CD4-positive, alpha-beta T cell treated with Interleukin-6 for 4 hours (primary cell): ENCODE measurements at regions not wholly inside any gene's neighbourhood (a gene's known extent, or its start where the extent isn't known, plus 50 kb on each side); places are given as distances from the start of the nearest gene placed in this dataset.

Source experiments
- DNase-seq: peaks from one replicate; pipeline ENCODE4 v3.0.0-alpha.2; 2020; ENCODE audit warnings: mixed read lengths

DNA sequence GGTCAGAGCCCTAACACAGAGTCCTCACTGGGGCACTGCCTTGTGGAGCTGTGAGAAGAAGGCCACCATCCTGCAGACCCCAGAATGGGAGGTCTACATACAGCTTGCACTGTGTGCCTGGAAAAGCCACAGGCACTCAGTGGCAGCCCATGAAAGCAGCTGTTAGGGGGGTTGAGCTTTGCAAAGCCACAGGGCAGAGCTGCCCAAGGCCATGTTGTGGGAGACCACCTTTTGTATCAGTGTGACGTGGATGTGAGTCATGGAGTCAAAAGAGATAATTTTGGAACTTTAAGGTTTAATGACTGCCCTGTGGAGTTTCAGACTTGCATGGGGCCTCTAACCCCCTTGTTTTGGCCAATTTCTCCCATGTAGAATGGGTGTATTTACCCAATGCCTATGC lies 52.9 kb upstream of the TPRG1 start:
- no peak for DNase-seq

DNA sequence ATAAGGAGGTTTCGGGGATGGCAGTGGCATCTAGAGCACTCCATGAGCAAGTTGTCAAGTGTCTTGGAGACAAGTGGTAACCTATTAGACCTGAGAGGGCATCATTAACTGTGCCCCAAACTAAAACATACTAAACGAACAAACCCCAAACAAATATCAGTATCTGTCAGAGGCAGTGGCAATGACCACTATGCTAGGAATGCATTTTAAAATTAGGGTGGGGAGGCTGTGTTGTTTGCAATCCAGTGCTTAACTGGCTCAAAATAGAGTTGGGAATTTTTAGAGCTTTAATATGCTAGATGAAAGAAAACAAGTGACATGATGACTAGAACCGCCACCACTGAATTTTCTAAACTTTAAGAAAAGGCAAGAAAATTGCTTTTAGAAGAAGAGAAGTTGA lies 51.8 kb upstream of the TPRG1 start:
- DNase-seq, result no peak

DNA sequence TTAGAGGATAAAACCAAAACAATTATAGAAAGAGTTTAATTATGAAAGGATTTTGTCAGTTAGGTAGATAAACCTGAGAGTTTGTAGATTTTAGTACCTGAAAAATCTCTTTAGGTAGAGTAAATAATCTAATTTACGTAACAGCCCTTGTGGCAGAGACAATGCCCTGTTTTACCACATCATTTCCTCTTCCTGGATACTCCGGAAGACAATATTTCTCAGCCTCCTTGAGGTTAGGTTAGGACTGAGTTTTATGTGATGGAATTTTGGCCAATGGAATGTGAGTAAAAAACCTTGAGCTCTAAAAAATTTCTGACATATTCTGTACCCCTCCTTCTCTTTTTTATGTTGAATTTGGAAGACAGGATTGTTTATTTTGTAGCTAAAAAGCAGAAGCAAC lies 50.7 kb upstream of the TPRG1 start:
- no peak for DNase-seq
